ENCODE measurements at regions not wholly inside any gene's neighbourhood (a gene's known extent, or its start where the extent isn't known, plus 50 kb on each side); places are given as distances from the start of the nearest gene placed in this dataset.

DNA sequence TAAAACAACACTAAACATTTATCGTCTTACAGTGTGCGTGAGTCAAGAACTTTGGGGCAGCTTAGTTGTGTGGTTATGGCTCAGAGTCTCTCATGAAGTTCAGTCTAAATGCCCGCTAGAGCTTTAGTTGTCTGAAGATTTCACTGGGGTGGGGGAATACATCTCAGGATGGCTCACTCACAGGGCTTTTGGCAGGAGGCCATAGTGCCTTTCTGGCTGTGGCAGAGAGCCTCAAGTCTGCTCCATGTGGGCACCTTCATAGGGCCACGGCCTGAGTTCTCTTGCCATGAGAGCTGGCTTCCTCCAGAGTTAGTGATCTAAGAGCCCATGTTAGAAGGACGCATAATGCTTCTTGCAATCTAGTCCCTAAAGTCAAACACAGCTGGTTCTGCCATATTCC lies 258.8 kb upstream of the NUDT12 start:
- Histone ChIP-seq H3K4me1 (ENCODE audit: insufficient read depth, low read length, poor library complexity, severe bottlenecking) (no peaks in the 10 kb centered on the region), H3K79me2 (ENCODE audit: insufficient read depth, low read depth, low read length) (no peaks in the 10 kb centered on the region), H4K20me1 (ENCODE audit: insufficient read depth, low read length) (no peaks in the 10 kb centered on the region), H3K4me2 (ENCODE audit: low read length) (no peak overlapping the region), H3K9me3 (ENCODE audit: low read length) (no peaks in the 10 kb centered on the region), H3K36me3 (ENCODE audit: insufficient read depth, low read length) (no peaks in the 10 kb centered on the region), H3K27ac (ENCODE audit: low read depth, low read length, poor library complexity, severe bottlenecking) (no peak overlapping the region), H3K4me3 (ENCODE audit: low read depth, low read length, poor library complexity, severe bottlenecking) (no peak overlapping the region), H2AFZ (ENCODE audit: low read length) (no peak overlapping the region), H3K9me2 (ENCODE audit: insufficient read depth, low read length) (no peaks in the 10 kb centered on the region)
- no peak for DNase-seq (ENCODE audit: low spot score)
- ChIA-PET CTCF (ENCODE audit: unreplicated experiment) (no interaction called here), POLR2A (interaction anchor here (0.8 kb wide), 1 partner anchor 42 kb away, joined by 3 read pairs; no protein-coding TSS in a partner anchor)
- intact Hi-C loops (cut with micrococcal nuclease; ENCODE audit: unreplicated experiment) = no loop called here
- no peak for TF ChIP-seq CTCF (conservative IDR thresholded peaks at IDR 0.05; ENCODE audit: low read length)
- TF ChIP-seq EZH2phosphoT487 (IDR thresholded peaks at IDR 0.05; ENCODE audit: borderline replicate concordance, low read depth, low read length) = no peak
- BruUV-seq (replicated peaks) = no TSS peak

DNA sequence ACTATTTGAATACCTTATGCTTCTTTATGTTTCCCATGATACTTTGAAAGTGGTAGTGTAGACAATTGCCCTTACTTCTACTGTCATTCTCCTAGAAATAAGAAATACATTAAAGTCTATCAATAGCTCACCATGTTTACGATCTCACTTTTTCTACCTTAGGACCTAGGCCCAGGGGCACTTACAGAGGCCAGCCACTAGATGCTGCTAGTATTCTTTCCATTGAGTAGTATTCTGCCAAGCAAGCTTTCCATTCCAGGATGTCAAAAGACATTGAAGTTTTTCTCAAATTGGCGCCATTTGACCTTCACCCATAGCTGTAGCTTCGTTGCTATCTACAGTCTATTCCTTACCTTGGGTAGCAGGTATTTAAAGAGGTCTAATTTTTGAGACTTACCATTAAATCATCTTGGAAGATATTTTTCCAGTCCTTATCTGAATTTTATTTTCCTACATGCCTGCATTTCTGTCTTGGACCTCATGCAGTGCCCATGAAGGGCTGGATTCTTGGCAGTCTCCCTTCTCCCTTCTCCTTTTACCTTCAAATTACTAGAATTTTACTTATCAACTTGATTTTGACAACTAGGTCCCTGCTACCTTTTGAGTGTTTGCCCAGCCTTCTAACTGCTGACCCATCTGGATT lies 246.0 kb upstream of the NUDT12 start:
- H3K4me1 ChIP-seq (ENCODE audit: insufficient read depth, low read length, poor library complexity, severe bottlenecking) = no peaks in the 10 kb centered on the region
- H2AFZ ChIP-seq (ENCODE audit: low read length) = no peak overlapping the region
- H4K20me1 ChIP-seq (ENCODE audit: insufficient read depth, low read length) = no peaks in the 10 kb centered on the region
- H3K4me3 ChIP-seq (ENCODE audit: low read depth, low read length, poor library complexity, severe bottlenecking) = no peak overlapping the region
- no peak overlapping the region for H3K4me2 ChIP-seq (ENCODE audit: low read length)
- H3K9me3 ChIP-seq (ENCODE audit: low read length) = no peaks in the 10 kb centered on the region
- intact Hi-C loops (cut with micrococcal nuclease; ENCODE audit: unreplicated experiment) = loop anchor here (10.0 kb wide), 1 partner anchor 366 kb away; no protein-coding TSS in a partner anchor
- ChIA-PET CTCF (ENCODE audit: unreplicated experiment) (no interaction called here), POLR2A (interaction anchor here (0.5 kb wide), 1 partner anchor 43 kb away, joined by 3 read pairs; no protein-coding TSS in a partner anchor)
- no TSS peak for BruUV-seq (replicated peaks)
- H3K9me2 ChIP-seq (ENCODE audit: insufficient read depth, low read length) = no peaks in the 10 kb centered on the region
- H3K36me3 ChIP-seq (ENCODE audit: insufficient read depth, low read length) = no peaks in the 10 kb centered on the region
- TF ChIP-seq EZH2phosphoT487 (IDR thresholded peaks at IDR 0.05; ENCODE audit: borderline replicate concordance, low read depth, low read length) = no peak
- TF ChIP-seq CTCF (conservative IDR thresholded peaks at IDR 0.05; ENCODE audit: low read length) = peak; percentile 77
- H3K79me2 ChIP-seq (ENCODE audit: insufficient read depth, low read depth, low read length) = no peaks in the 10 kb centered on the region
- no peak overlapping the region for H3K27ac ChIP-seq (ENCODE audit: low read depth, low read length, poor library complexity, severe bottlenecking)
- peak; percentile 29 for DNase-seq (ENCODE audit: low spot score)

DNA sequence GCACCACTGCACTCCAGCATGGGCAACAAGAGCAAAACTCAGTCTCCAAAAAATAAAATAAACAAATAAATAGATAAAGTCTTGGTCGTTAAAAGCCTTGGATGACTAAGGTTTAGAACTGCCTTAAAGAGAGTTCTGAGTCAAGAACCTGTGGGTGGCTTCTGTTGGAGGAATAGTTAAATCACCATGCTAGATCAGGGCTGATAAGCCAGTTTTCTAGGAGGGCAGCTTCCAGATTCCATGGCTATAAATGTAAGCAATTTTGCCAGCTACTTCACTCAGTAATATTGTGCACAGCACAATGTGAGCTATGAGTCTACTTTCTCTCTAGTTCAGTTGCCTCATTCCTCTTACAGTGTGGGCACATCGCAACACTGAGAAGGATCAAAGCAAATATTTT lies 242.1 kb upstream of the NUDT12 start:
- Histone ChIP-seq H3K9me3 (ENCODE audit: low read length) (no peaks in the 10 kb centered on the region), H4K20me1 (ENCODE audit: insufficient read depth, low read length) (no peaks in the 10 kb centered on the region), H3K4me2 (ENCODE audit: low read length) (no peak overlapping the region), H3K4me3 (ENCODE audit: low read depth, low read length, poor library complexity, severe bottlenecking) (no peak overlapping the region), H3K27ac (ENCODE audit: low read depth, low read length, poor library complexity, severe bottlenecking) (no peak overlapping the region), H3K9me2 (ENCODE audit: insufficient read depth, low read length) (no peaks in the 10 kb centered on the region), H3K36me3 (ENCODE audit: insufficient read depth, low read length) (no peaks in the 10 kb centered on the region), H2AFZ (ENCODE audit: low read length) (no peak overlapping the region), H3K4me1 (ENCODE audit: insufficient read depth, low read length, poor library complexity, severe bottlenecking) (no peaks in the 10 kb centered on the region), H3K79me2 (ENCODE audit: insufficient read depth, low read depth, low read length) (no peaks in the 10 kb centered on the region)
- no TSS peak for BruUV-seq (replicated peaks)
- no peak for DNase-seq (ENCODE audit: low spot score)
- intact Hi-C loops (cut with micrococcal nuclease; ENCODE audit: unreplicated experiment) = loop anchor here (10.0 kb wide), 1 partner anchor 370 kb away; no protein-coding TSS in a partner anchor
- POLR2A ChIA-PET = interaction anchor here (1.5 kb wide), 1 partner anchor 11 kb away, joined by 3 read pairs; no protein-coding TSS in a partner anchor
- CTCF ChIA-PET (ENCODE audit: unreplicated experiment) = no interaction called here
- TF ChIP-seq CTCF (conservative IDR thresholded peaks at IDR 0.05; ENCODE audit: low read length) = no peak
- no peak for TF ChIP-seq EZH2phosphoT487 (IDR thresholded peaks at IDR 0.05; ENCODE audit: borderline replicate concordance, low read depth, low read length)
